ENCODE measurements at regions not wholly inside any gene's neighbourhood (a gene's known extent, or its start where the extent isn't known, plus 50 kb on each side); places are given as distances from the start of the nearest gene placed in this dataset.

DNA sequence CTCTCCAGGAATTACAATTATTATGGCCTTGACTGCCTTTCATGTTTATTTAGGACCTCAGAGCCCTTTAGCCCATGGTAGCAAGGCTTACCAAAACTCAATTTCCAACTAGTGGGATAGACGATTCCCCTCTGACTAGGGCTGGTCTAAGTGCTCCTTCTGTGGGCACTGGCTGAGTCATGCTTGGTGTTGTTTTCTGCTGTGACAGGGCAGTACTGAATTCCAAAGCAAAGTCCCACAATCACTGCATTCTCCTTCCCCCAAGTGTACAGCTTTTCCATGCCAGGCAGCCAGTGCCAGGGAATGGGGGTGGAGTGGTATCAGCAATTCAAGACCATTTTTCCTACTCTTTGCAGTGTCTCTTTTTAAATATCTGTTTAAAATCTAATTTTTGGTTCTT lies 509.0 kb upstream of the NECTIN3 start:
- POLR2A ChIA-PET (ENCODE audit: unreplicated experiment), result no interaction called here
- Histone ChIP-seq H3K27me3 (ENCODE audit: low read length) (no peaks in the 10 kb centered on the region), H3K9me2 (replicated peaks; ENCODE audit: low read length) (no peaks in the 10 kb centered on the region), H3K27ac (ENCODE audit: low read length) (no peak overlapping the region), H3K9ac (ENCODE audit: low read length) (no peak overlapping the region), H4K20me1 (ENCODE audit: low read length) (no peaks in the 10 kb centered on the region), H3F3A (ENCODE audit: low read length, unreplicated experiment) (no peaks in the 10 kb centered on the region), H3K4me1 (ENCODE audit: insufficient read depth, low read length) (peaks cover under 1% of the 10 kb centered on the region; the same call in 1 of the 2 replicates), H3K4me2 (ENCODE audit: low read length) (no peak overlapping the region), H2AFZ (ENCODE audit: low read length) (no peak overlapping the region), H3K36me3 (ENCODE audit: low read depth, low read length) (no peaks in the 10 kb centered on the region), H3K79me2 (ENCODE audit: low read length) (no peaks in the 10 kb centered on the region), H3K9me3 (ENCODE audit: low read length) (no peaks in the 10 kb centered on the region), H3K4me3 (ENCODE audit: low read length) (no peak overlapping the region)
- no peak for ATAC-seq
- no TSS peak for BruUV-seq (replicated peaks)
- DNase-seq, result peak; percentile 25
- TF ChIP-seq EZH2phosphoT487 (IDR thresholded peaks at IDR 0.05; ENCODE audit: borderline replicate concordance, low read length) (no peak), EZH2 (IDR thresholded peaks at IDR 0.05; ENCODE audit: low read length, unreplicated experiment) (no peak), CTCF (conservative IDR thresholded peaks at IDR 0.05; ENCODE audit: low read depth, low read length) (no peak)
- intact Hi-C loops (cut with micrococcal nuclease), result no loop called here
- CTCF ChIA-PET, result no interaction called here

DNA sequence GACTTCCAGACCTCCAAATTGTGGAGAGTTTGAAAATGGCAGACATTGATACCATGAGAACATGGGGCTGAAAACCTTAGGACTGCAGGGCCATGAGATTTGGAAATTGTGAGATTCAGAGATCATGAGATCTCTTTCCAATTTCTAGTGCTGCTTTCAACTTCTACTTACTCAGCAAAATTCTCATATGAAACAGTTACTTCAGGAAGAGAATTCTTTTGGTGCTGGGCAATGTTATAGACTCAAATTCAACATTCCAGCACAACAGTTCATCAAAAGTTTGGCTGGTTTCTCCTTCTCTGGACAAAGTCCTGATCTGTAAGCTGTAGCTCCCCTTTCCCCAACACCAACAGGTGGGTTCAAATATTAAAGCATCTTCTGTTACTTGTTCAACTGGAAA lies 506.9 kb upstream of the NECTIN3 start:
- ChIA-PET POLR2A (ENCODE audit: unreplicated experiment) (no interaction called here), CTCF (no interaction called here)
- H3K36me3 ChIP-seq (ENCODE audit: low read depth, low read length), result no peaks in the 10 kb centered on the region
- H3K4me3 ChIP-seq (ENCODE audit: low read length), result no peak overlapping the region
- H3F3A ChIP-seq (ENCODE audit: low read length, unreplicated experiment), result no peaks in the 10 kb centered on the region
- no TSS peak for BruUV-seq (replicated peaks)
- TF ChIP-seq CTCF (conservative IDR thresholded peaks at IDR 0.05; ENCODE audit: low read depth, low read length), result no peak
- TF ChIP-seq EZH2 (IDR thresholded peaks at IDR 0.05; ENCODE audit: low read length, unreplicated experiment), result no peak
- TF ChIP-seq EZH2phosphoT487 (IDR thresholded peaks at IDR 0.05; ENCODE audit: borderline replicate concordance, low read length), result no peak
- H3K9me3 ChIP-seq (ENCODE audit: low read length), result no peaks in the 10 kb centered on the region
- H3K9me2 ChIP-seq (replicated peaks; ENCODE audit: low read length), result no peaks in the 10 kb centered on the region
- no peak overlapping the region for H3K27ac ChIP-seq (ENCODE audit: low read length)
- ATAC-seq (no peak), DNase-seq (no peak)
- intact Hi-C loops (cut with micrococcal nuclease), result no loop called here
- H3K27me3 ChIP-seq (ENCODE audit: low read length), result no peaks in the 10 kb centered on the region
- no peaks in the 10 kb centered on the region for H4K20me1 ChIP-seq (ENCODE audit: low read length)
- no peak overlapping the region for H3K9ac ChIP-seq (ENCODE audit: low read length)
- H3K4me1 ChIP-seq (ENCODE audit: insufficient read depth, low read length), result peaks cover 12% of the 10 kb centered on the region
- no peak overlapping the region for H2AFZ ChIP-seq (ENCODE audit: low read length)
- H3K4me2 ChIP-seq (ENCODE audit: low read length), result no peak overlapping the region
- no peaks in the 10 kb centered on the region for H3K79me2 ChIP-seq (ENCODE audit: low read length)

DNA sequence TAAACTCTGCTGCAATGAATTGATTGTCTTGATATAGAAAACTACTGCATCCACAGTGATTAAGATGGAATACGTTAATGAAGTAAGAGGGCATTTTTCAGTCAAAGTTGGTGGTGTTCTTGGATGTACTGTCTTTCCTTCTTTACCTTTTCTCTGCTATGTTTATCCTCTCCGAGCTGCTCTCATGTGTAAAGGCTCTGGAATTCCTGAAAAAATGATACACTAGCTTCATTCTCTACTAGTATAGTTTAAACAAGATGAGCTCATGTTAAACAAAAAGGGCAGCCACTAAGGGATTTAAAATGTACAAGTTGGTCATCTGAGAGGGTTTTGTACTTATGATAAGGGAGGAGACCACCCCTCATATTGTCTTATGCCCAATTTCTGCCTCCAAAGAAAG lies 504.6 kb upstream of the NECTIN3 start:
- H3K4me2 ChIP-seq (ENCODE audit: low read length), result no peak overlapping the region
- no peaks in the 10 kb centered on the region for H3F3A ChIP-seq (ENCODE audit: low read length, unreplicated experiment)
- intact Hi-C loops (cut with micrococcal nuclease), result no loop called here
- H3K9me3 ChIP-seq (ENCODE audit: low read length), result no peaks in the 10 kb centered on the region
- H3K4me1 ChIP-seq (ENCODE audit: insufficient read depth, low read length), result peaks cover 12% of the 10 kb centered on the region
- no peak for ATAC-seq
- no peaks in the 10 kb centered on the region for H4K20me1 ChIP-seq (ENCODE audit: low read length)
- H3K36me3 ChIP-seq (ENCODE audit: low read depth, low read length), result no peaks in the 10 kb centered on the region
- H3K27me3 ChIP-seq (ENCODE audit: low read length), result no peaks in the 10 kb centered on the region
- no peak overlapping the region for H3K9ac ChIP-seq (ENCODE audit: low read length)
- no peak overlapping the region for H3K4me3 ChIP-seq (ENCODE audit: low read length)
- ChIA-PET POLR2A (ENCODE audit: unreplicated experiment) (no interaction called here), CTCF (no interaction called here)
- no peak for TF ChIP-seq EZH2phosphoT487 (IDR thresholded peaks at IDR 0.05; ENCODE audit: borderline replicate concordance, low read length)
- no peak for TF ChIP-seq EZH2 (IDR thresholded peaks at IDR 0.05; ENCODE audit: low read length, unreplicated experiment)
- TF ChIP-seq CTCF (conservative IDR thresholded peaks at IDR 0.05; ENCODE audit: low read depth, low read length), result no peak
- peak; percentile 17 for DNase-seq
- H3K79me2 ChIP-seq (ENCODE audit: low read length), result no peaks in the 10 kb centered on the region
- BruUV-seq (replicated peaks), result no TSS peak
- no peaks in the 10 kb centered on the region for H3K9me2 ChIP-seq (replicated peaks; ENCODE audit: low read length)
- H2AFZ ChIP-seq (ENCODE audit: low read length), result no peak overlapping the region
- no peak overlapping the region for H3K27ac ChIP-seq (ENCODE audit: low read length)

All from PC-3 (cell line).